GM19025 (cell line): ENCODE measurements at regions not wholly inside any gene's neighbourhood (a gene's known extent, or its start where the extent isn't known, plus 50 kb on each side); places are given as distances from the start of the nearest gene placed in this dataset.

Source experiments
- ATAC-seq: cut with Tn5 transposase; IDR thresholded peaks from one replicate; pipeline ENCODE4 v1.9.1; 2021; ENCODE audit warnings: mild to moderate bottlenecking, low read depth, moderate library complexity; ENCODE audit not compliant: unreplicated experiment

DNA sequence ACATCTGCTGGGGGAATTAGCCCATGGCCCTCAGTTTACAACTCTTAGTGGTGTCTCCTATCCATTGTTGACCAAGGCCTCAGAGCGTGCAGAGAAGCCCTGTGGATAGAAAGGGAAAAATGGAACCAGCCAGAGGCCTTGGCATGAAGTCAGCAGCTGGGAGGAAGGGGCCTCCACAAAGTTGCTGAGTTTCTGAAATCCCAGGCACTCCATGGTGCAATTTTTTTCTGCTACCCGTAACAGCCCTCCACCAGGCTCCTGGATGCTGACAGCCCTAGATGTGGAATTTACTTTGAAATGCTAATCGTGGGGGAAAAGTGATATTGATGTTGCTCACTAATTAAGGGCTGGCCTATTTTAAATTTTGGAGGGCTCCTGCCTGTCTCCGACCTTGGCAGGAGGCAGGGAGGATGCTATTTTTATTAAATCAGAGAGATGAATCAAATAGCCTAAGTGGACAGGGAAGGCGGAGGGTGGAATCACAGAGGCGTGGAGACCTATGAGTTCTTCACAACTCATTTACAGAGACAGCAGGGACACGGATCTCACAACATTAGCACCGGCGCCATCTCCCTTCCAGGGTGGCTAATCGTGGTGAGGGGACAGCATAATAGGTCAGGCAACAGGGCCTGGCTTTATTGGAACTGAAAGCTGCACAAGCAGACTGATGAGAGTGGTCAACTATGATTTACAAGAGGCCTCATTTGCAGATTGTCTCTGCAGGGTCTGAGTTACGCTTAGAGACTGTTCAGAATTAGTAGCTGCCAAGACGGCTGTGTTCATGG is 99.8 kb upstream of the WSCD2 start:
- no peak for ATAC-seq

GRCh38 chr12:108033090-108033489 is 96.0 kb upstream of the WSCD2 start:
- ATAC-seq = no peak

GRCh38 chr12:108035372-108035771 is 93.7 kb upstream of the WSCD2 start:
- ATAC-seq = no peak

DNA sequence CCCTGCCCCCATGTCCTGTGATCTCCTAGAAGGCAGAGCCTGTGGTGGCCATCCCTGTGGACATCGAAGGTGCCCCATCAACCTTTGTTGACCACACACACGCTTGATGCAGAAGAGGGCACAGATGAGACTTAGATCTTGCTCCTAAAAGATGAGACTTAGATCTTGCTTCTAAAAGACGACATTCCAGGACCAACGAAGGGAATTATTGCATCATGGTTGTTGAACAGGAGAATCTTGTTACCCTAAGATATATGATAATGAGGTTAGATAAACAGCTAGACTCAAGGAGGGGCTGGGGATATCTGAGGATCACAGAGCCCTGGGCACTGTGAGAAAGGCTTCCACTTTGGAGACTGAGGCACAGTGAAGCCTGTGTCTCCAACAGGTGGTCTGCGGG is 91.1 kb upstream of the WSCD2 start:
- no peak for ATAC-seq

GRCh38 chr12:108039794-108040193 is 89.3 kb upstream of the WSCD2 start:
- ATAC-seq = no peak

GRCh38 chr12:108040947-108041346 is 88.1 kb upstream of the WSCD2 start:
- no peak for ATAC-seq

DNA sequence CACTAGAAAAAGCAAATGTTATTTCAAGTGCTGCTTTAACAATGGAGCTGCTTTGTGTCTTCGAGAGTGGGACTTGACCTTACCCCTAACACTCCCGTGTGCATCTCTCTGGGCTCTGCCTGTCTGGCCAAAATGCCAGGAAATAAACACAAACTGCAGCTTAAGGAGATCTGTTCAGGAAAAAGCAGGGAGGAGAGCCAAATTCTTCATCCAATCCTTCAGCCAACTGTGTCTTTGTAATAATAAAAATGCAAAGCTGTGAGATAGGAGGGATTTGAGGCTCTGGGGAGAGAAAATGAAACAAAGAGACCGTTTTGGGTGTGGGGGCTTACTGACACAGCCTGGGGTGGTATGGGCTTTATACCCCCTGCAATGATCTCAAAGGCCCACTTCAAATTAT is 85.8 kb upstream of the WSCD2 start:
- ATAC-seq = no peak

- no peak for ATAC-seq
These were observed 85.1 kb upstream of the WSCD2 start for GRCh38 chr12:108043750-108044533.

- no peak for ATAC-seq
These were observed 83.0 kb upstream of the WSCD2 start for GRCh38 chr12:108046135-108046534.

DNA sequence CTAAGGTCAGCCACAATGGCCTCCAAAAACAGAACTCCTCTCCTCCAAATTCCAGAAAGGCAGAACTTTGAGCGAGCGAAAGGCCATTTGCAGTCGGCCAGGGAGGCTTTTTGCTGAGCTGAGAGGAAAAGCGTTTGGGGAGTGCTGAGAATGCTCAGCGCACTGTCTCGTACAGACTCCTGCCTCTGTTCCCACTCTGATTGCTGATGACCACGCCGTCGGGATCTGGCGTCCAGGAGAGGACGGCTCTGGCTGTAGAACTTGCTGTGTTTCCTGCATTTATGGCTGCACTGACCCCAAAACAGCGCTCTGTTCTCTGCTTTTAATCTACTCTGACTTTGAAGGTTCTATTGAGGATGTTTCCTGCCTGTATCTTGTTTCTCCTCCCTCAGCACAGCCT is 82.4 kb upstream of the WSCD2 start:
- ATAC-seq = no peak

GRCh38 chr12:108047071-108047550 is 82.0 kb upstream of the WSCD2 start:
- ATAC-seq = no peak

DNA sequence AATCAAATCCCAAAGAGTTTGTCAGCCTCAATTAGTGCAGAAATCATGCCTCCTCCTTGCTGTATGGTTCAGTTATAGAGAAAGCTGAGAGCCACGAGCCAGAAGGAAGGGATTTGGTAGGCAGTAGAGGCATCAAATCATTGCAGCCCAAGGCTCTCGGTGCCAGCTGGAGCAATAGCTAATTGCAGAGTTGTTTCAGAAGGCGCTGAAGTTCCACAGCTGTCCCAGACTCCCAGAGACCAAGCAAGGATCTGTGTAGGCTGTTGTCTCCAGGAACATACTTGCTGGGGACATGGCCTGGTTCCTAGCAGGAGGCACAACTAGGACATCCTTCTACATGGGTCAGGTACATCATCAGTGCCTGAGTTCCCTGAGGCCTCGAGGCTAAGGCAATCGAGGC is 80.4 kb upstream of the WSCD2 start:
- ATAC-seq = no peak

DNA sequence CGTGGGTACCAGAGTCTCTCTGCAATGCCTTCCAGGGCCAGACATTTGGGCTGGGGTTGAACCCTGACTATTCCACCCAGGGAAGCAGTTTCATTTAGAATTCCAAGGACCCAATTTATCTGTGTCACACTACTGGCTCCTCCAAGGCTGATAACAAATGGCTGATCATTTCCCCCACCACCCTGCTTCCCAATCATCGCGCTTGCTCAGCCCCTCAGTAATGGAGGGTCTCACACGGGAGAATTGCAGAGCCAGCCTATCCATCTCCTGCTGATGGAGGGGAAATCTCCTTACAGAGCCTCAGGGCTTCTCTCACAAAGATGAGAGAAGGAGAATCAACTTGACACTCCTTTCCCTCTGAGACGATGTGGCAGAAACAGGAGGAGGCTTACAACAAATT is 78.4 kb upstream of the WSCD2 start:
- ATAC-seq = no peak

- ATAC-seq = no peak
These were observed 76.8 kb upstream of the WSCD2 start for GRCh38 chr12:108052260-108052659.

DNA sequence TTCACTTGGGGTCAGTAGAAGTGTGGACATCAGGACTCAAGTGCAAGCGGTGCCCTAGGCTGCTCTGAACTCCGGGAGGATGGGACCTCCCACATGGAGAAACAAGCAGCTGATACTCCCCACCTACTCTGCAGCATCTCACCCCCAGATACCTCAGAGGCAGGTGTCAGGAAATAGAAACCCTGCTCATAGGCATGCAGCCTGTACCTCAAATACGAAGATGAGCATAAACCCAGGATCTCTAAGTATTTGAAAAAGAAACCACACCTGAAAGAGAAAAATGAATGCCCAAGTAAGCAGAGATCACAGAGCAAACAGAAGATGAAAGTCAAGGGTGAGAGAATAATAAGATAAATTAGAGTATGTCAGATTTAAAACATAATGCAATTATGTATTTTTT is 75.6 kb upstream of the WSCD2 start:
- ATAC-seq = no peak

- no peak for ATAC-seq
These were observed 74.6 kb upstream of the WSCD2 start for GRCh38 chr12:108054496-108054895.

- ATAC-seq = no peak
These were observed 73.9 kb upstream of the WSCD2 start for GRCh38 chr12:108055141-108055540.

DNA sequence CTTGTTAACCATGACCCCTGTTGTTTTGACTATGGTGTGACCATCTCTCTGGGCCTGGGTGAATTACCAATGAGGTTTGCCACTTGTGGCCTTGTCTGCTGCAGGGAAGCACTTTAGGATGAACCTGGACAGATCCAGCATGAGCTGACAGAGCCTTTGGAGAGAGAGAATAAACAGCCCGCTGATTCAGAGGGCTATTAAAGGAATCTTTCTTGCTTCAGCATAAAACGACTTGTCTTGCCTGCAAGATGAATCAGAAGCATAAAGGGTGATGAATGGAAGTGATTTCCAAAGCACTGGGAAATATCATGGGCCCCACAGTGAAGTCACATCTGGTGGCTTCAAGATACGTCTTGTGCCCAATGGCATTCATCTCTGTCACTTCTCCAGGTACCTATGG is 69.0 kb upstream of the WSCD2 start:
- ATAC-seq = no peak

DNA sequence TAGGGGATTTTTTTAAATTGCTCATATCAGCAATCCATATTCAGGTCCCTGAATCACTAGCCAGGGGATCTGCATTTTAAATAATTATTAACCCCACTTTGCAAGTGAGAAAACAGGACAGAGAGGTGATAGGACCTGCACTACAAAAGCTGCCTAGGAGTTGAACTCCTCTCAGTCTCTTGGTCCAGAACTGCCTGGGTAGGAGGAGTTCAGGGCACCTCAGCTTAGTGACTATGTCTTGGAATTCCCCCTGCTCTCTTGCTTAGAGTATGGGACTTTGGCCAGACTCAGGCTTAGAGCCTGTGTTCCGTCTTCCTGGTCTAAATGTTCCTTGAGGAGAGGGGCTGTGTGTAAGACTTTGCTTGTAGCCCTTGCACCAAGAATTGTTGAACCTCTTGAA is 68.2 kb upstream of the WSCD2 start:
- ATAC-seq = no peak

DNA sequence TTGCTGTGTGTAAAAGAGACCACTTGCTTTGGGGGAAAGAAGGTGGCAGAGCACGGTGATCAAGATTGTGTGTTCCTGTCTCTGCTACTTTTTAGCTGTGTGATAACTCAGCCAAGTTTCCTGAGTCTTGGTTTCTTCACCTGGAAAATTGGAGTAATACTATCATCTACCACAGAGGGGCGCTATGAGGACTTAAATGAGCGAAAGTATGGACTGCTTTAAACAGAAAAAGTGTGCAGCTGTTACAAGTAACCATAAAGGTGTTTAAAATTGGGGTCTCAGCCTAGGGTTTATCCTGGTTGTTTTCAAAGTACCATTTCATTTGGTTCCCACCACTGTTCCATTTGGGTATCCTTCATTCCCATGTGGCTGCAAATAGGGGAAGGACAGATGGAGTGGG is 65.9 kb upstream of the WSCD2 start:
- no peak for ATAC-seq

GRCh38 chr12:108065069-108065468 is 64.0 kb upstream of the WSCD2 start:
- ATAC-seq = no peak
